ENCODE measurements at regions not wholly inside any gene's neighbourhood (a gene's known extent, or its start where the extent isn't known, plus 50 kb on each side); places are given as distances from the start of the nearest gene placed in this dataset.

DNA sequence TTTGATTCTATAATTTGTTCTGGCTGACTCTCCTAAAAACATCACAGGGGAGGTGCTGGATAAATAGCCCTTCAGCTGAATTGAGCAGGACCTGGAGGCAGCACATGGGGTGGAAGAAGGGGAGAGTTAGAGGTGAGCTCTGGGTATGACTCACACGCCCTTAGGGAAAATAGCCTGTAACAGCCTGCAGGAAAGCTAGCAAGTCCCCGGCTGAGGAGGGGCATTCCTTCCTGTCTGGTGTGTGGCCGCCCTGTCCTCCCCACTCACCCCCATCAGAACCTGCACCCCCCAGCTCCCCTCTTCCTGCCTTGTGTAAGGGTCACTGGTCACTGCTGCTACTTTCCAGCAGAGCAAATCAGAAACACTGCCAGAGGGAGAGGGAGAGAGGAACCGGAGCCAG is 187.4 kb downstream of the C16orf95 start:
- Histone ChIP-seq H3K36me3 (ENCODE audit: control insufficient read depth, insufficient read depth, low read length) (no peaks in the 10 kb centered on the region), H3K4me1 (ENCODE audit: control insufficient read depth, insufficient read depth, low read length) (no peaks in the 10 kb centered on the region), H3K4me3 (ENCODE audit: low read length) (no peak overlapping the region), H3K9me3 (ENCODE audit: control insufficient read depth, insufficient read depth, low read length) (no peaks in the 10 kb centered on the region), H3K27me3 (ENCODE audit: control insufficient read depth, insufficient read depth, low read length) (no peaks in the 10 kb centered on the region), H3K27ac (ENCODE audit: low read length) (no peak overlapping the region)
- H3K36me3 Mint-ChIP-seq, result no peaks in the 10 kb centered on the region
- no peak overlapping the region for H3K4me3 Mint-ChIP-seq
- TF ChIP-seq, protein P1, sequence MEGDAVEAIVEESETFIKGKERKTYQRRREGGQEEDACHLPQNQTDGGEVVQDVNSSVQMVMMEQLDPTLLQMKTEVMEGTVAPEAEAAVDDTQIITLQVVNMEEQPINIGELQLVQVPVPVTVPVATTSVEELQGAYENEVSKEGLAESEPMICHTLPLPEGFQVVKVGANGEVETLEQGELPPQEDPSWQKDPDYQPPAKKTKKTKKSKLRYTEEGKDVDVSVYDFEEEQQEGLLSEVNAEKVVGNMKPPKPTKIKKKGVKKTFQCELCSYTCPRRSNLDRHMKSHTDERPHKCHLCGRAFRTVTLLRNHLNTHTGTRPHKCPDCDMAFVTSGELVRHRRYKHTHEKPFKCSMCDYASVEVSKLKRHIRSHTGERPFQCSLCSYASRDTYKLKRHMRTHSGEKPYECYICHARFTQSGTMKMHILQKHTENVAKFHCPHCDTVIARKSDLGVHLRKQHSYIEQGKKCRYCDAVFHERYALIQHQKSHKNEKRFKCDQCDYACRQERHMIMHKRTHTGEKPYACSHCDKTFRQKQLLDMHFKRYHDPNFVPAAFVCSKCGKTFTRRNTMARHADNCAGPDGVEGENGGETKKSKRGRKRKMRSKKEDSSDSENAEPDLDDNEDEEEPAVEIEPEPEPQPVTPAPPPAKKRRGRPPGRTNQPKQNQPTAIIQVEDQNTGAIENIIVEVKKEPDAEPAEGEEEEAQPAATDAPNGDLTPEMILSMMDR (IDR thresholded peaks at IDR 0.05), result no peak
- WGBS (ENCODE audit: insufficient coverage), result 88% methylated on average over 4 of the region's 4 CpGs
- DNase-seq (no peak), ATAC-seq (no peak)
- peaks cover 2 to 3% of the 10 kb centered on the region in 2 donors for H3K9me3 Mint-ChIP-seq
- intact Hi-C loops (cut with micrococcal nuclease), result no loop called here
- H3K4me1 Mint-ChIP-seq, result no peaks in the 10 kb centered on the region
- no peak overlapping the region for H3K27ac Mint-ChIP-seq
- no peaks in the 10 kb centered on the region for H3K27me3 Mint-ChIP-seq (ENCODE audit: low read depth in 2 of 2)

DNA sequence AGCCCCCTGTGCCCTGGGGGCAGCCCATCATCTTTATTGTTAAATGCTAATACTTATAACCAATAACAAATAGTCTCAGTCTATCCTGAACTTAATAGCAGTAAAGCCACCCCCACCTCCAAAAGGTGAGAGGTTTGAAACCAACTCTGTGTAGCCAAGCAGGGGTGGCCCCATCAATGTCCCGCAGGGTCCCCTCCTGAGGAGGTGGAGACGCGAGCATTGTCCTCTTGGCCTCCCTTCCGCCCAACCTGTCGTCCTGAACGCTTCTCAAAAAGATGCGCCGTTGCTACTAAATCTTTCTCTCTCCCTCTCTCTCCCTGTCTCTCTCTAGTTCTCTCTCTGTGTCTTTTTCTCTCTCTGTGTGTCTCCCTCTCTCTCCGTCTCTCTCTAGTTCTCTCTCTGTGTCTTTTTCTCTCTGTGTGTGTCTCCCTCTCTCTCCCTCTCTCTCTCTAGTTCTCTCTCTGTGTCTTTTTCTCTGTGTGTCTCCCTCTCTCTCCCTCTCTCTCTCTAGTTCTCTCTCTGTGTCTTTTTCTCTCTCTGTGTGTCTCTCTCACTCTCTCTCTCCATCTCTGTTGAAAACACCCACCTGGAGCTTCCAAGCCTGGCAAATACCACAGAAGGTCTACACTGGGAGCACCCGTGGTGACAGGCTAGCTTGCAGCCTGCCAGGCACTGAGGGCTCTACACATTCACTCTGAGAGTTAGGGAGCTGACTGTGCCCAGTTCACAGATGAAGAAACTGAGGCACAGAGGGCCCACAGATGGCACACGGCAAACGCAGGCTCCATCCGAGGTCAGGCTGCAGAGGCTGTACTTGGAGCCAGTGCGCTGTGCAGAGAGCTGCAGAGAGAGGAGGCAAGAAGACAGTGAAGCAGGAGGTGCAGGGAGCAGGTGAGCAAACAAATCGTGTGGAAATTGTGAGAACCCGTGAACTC is 185.9 kb downstream of the C16orf95 start:
- Mint-ChIP-seq H3K27me3 (ENCODE audit: low read depth in 2 of 2) (no peaks in the 10 kb centered on the region), H3K4me3 (no peak overlapping the region), H3K36me3 (no peaks in the 10 kb centered on the region), H3K27ac (no peak overlapping the region), H3K9me3 (peaks cover 2 to 3% of the 10 kb centered on the region in 2 donors), H3K4me1 (no peaks in the 10 kb centered on the region)
- Histone ChIP-seq H3K4me1 (ENCODE audit: control insufficient read depth, insufficient read depth, low read length) (no peaks in the 10 kb centered on the region), H3K36me3 (ENCODE audit: control insufficient read depth, insufficient read depth, low read length) (no peaks in the 10 kb centered on the region), H3K4me3 (ENCODE audit: low read length) (no peak overlapping the region), H3K27ac (ENCODE audit: low read length) (no peak overlapping the region), H3K27me3 (ENCODE audit: control insufficient read depth, insufficient read depth, low read length) (no peaks in the 10 kb centered on the region), H3K9me3 (ENCODE audit: control insufficient read depth, insufficient read depth, low read length) (no peaks in the 10 kb centered on the region)
- TF ChIP-seq, protein P1 (IDR thresholded peaks at IDR 0.05), result no peak
- ATAC-seq (no peak), DNase-seq (no peak)
- intact Hi-C loops (cut with micrococcal nuclease), result no loop called here
- WGBS (ENCODE audit: insufficient coverage), result 85% methylated on average over 16 of the region's 16 CpGs

DNA sequence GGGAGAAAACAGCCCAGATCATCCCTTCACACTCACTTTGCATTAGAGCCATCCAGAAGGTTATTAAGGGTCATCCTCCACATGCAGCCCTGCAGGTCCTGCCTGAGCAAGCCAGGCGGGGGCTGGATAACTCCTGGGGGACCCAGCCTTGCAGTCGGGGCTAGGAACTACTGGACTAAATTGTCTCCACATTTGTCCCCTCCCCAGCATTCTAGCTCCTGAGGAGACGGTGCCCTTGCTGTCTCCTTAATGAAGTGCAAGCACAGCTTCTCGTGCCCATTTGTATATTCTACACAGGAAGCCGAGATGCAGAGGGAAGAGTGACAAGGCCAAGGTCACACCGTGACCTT is 185.2 kb downstream of the C16orf95 start:
- Mint-ChIP-seq H3K4me1 (no peaks in the 10 kb centered on the region), H3K4me3 (no peak overlapping the region), H3K9me3 (peaks cover 2 to 3% of the 10 kb centered on the region in 2 donors), H3K36me3 (no peaks in the 10 kb centered on the region), H3K27ac (no peak overlapping the region), H3K27me3 (ENCODE audit: low read depth in 2 of 2) (no peaks in the 10 kb centered on the region)
- Histone ChIP-seq H3K36me3 (ENCODE audit: control insufficient read depth, insufficient read depth, low read length) (no peaks in the 10 kb centered on the region), H3K27me3 (ENCODE audit: control insufficient read depth, insufficient read depth, low read length) (no peaks in the 10 kb centered on the region), H3K27ac (ENCODE audit: low read length) (no peak overlapping the region), H3K4me3 (ENCODE audit: low read length) (no peak overlapping the region), H3K9me3 (ENCODE audit: control insufficient read depth, insufficient read depth, low read length) (no peaks in the 10 kb centered on the region), H3K4me1 (ENCODE audit: control insufficient read depth, insufficient read depth, low read length) (no peaks in the 10 kb centered on the region)
- TF ChIP-seq, protein P1 (IDR thresholded peaks at IDR 0.05), result no peak
- ATAC-seq (no peak), DNase-seq (no peak)
- WGBS (ENCODE audit: insufficient coverage), result 79% methylated on average over 6 of the region's 6 CpGs
- intact Hi-C loops (cut with micrococcal nuclease), result no loop called here

Measured in natural killer cell (primary cell).